Upper lobe of left lung (tissue), 6 donors: ENCODE measurements at regions not wholly inside any gene's neighbourhood (a gene's known extent, or its start where the extent isn't known, plus 50 kb on each side); places are given as distances from the start of the nearest gene placed in this dataset.
"Not testable (repeated sequence)": the region's sequence is repeated elsewhere in the genome, so short reads cannot be mapped to it uniquely, and the experiment has no call there.

Source experiments
- ATAC-seq, 2 donors: fragments of 200-7000 bp; cut with Tn5 transposase; one replicate each; pipeline ENCODE4 v1.9.1; 2022; ENCODE audit warnings: mild to moderate bottlenecking in 2 of 2, moderate library complexity in 2 of 2; ENCODE audit not compliant: low FRiP score in 2 of 2
- DNase-seq, 2 donors: peaks; one replicate each; pipeline ENCODE4 v3.0.0-alpha.2; 2019 to 2020
- H3K27ac ChIP-seq, 4 donors: fragments of 200-600 bp; sonication (generic); one replicate each; pipeline ENCODE4 v1.5.1; 2016 to 2019
- H3K27me3 ChIP-seq, 4 donors: fragments of 200-600 bp; sonication (generic); one replicate each; pipeline ENCODE4 v1.5.1; 2017 to 2019
- H3K36me3 ChIP-seq, 4 donors: fragments of 200-600 bp; sonication (generic); one replicate each; pipeline ENCODE4 v1.5.1; 2016 to 2019
- H3K4me1 ChIP-seq, 4 donors: fragments of 200-600 bp; sonication (generic); one replicate each; pipeline ENCODE4 v1.5.1; 2018 to 2019
- H3K4me3 ChIP-seq, 4 donors: fragments of 200-600 bp; sonication (generic); one replicate each; pipeline ENCODE4 v1.5.1; 2017 to 2019; ENCODE audit warnings: mild to moderate bottlenecking in 2 of 4, moderate library complexity in 1 of 4
- H3K9me3 ChIP-seq, 4 donors: fragments of 200-600 bp; sonication (generic); one replicate each; pipeline ENCODE4 v1.5.1; 2018 to 2019
- EP300 ChIP-seq, 4 donors: sonication (generic); formaldehyde crosslinking; IDR thresholded peaks; one replicate each; pipeline ENCODE4 v1.5.1; 2017; ENCODE audit warnings: antibody characterized with exemption in 4 of 4, control low read depth in 2 of 4
- POLR2A ChIP-seq, 4 donors: fragments of 450-650 bp; IDR thresholded peaks; one replicate each; pipeline ENCODE4 v1.5.1; 2016 to 2017; ENCODE audit warnings: antibody characterized with exemption in 4 of 4, mild to moderate bottlenecking in 2 of 4
- POLR2AphosphoS5 ChIP-seq, 2 donors: sonication (generic); formaldehyde crosslinking; IDR thresholded peaks; one replicate each; pipeline ENCODE4 v1.5.1; 2017; ENCODE audit warnings: antibody characterized with exemption in 2 of 2
- WGBS, 2 donors: methylation state at CpG; one replicate each; pipeline ENCODE4 v1.1.5; 2017 to 2018; 5-methylcytosine and 5-hydroxymethylcytosine counted together
- TF ChIP-seq, protein P1 (sequence below), 6 experiments: fragments of 450-650 bp in 4 of 6; fragments of 200-600 bp in 2 of 6; sonication (generic) in 2 of 6; IDR thresholded peaks; one replicate each; pipeline ENCODE4 v1.5.1; 2016 to 2019; ENCODE audit warnings: antibody characterized with exemption in 6 of 6
- donor health status: DM: no; HTN: no; CAD: no; lungs with moderate emphysema.
- donor health status: DM: no; HTN: yes; CAD: no; lungs with severe emphysema.

DNA sequence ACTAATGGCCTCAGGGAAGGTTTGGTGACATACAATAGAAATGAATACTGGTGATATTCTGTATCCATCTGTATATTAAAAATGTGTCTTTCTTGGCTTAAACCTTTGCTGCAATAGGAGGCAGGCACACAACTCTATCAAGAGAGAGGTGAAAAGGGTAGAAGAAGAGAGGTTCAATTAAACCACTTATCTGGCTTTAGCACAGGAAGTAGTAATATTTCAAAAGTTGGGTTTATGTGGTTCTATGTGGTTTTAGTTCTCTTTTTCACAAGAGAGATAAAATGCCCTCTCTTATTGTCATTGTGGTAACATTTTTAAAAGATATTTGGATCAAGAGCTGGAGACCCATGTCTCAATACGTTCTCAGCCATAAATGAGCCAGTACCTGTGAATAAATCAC lies 146.2 kb upstream of the FNDC3A start:
- H3K36me3 ChIP-seq = no peaks in the 10 kb centered on the region
- peaks cover 0 to 14% (median 8%) of the 10 kb centered on the region in 4 donors for H3K9me3 ChIP-seq
- WGBS, 2 donors = 56 to 70% methylated on average over 1 of the region's 1 CpG
- TF ChIP-seq POLR2AphosphoS5 (IDR thresholded peaks at IDR 0.05) (no peak), POLR2A (IDR thresholded peaks at IDR 0.05) (no peak), EP300 (IDR thresholded peaks at IDR 0.05) (no peak)
- TF ChIP-seq, protein P1, sequence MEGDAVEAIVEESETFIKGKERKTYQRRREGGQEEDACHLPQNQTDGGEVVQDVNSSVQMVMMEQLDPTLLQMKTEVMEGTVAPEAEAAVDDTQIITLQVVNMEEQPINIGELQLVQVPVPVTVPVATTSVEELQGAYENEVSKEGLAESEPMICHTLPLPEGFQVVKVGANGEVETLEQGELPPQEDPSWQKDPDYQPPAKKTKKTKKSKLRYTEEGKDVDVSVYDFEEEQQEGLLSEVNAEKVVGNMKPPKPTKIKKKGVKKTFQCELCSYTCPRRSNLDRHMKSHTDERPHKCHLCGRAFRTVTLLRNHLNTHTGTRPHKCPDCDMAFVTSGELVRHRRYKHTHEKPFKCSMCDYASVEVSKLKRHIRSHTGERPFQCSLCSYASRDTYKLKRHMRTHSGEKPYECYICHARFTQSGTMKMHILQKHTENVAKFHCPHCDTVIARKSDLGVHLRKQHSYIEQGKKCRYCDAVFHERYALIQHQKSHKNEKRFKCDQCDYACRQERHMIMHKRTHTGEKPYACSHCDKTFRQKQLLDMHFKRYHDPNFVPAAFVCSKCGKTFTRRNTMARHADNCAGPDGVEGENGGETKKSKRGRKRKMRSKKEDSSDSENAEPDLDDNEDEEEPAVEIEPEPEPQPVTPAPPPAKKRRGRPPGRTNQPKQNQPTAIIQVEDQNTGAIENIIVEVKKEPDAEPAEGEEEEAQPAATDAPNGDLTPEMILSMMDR (IDR thresholded peaks at IDR 0.05) = no peak
- no peaks in the 10 kb centered on the region for H3K27me3 ChIP-seq
- DNase-seq = no peak
- no peak overlapping the region for H3K4me3 ChIP-seq
- H3K27ac ChIP-seq = no peak overlapping the region
- no peak for ATAC-seq
- H3K4me1 ChIP-seq = no peaks in the 10 kb centered on the region

DNA sequence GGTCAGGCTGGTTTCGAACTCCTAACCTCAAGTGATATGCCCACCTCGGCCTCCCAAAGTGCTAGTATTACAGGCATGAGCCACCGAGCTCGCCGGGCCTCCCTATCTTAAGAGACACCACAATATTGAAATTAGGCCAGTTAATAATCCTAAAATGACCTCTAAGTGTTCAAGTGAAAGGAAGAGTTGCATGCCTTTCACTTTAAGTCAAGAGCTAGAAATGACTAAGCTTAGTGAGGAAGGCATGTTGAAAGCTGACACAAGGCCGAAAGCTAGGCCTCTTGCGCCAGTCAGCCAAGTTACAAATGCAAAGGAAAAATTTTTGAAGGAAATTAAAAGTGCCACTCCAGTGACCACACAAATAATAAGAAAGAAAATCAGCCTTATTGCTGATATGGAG lies 144.5 kb upstream of the FNDC3A start:
- ATAC-seq (no peak), DNase-seq (no peak)
- Histone ChIP-seq H3K27me3 (no peaks in the 10 kb centered on the region), H3K9me3 (peaks cover 0 to 14% (median 7%) of the 10 kb centered on the region in 4 donors), H3K4me3 (no peak overlapping the region), H3K27ac (no peak overlapping the region), H3K4me1 (no peaks in the 10 kb centered on the region), H3K36me3 (no peaks in the 10 kb centered on the region)
- WGBS, 2 donors = 78 to 80% methylated on average over 7 of the region's 7 CpGs
- TF ChIP-seq POLR2A (IDR thresholded peaks at IDR 0.05) = no peak
- TF ChIP-seq, protein P1 (IDR thresholded peaks at IDR 0.05) = no peak
- TF ChIP-seq EP300 (IDR thresholded peaks at IDR 0.05) = no peak
- no peak for TF ChIP-seq POLR2AphosphoS5 (IDR thresholded peaks at IDR 0.05)

DNA sequence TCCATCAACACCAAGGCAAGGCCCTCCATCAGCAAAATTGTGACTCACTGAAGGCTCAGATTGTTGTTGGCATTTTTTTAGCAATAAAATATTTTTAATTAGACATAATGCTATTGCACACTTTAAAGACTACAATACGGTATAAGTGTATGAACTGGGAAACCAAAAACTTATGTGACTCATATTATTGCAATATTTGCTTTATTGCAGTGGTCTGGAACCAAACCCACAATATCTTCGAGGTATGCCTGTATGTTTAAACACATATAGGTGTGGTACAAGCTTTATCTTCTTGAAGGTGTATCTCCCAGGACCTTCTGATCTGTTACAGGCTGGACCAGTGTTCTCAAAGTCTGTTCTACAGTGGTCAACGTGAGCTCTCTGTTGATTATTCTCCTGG lies 142.3 kb upstream of the FNDC3A start:
- 83 to 89% methylated on average over 3 of the region's 3 CpGs for WGBS, 2 donors
- Histone ChIP-seq H3K27ac (no peak overlapping the region), H3K27me3 (no peaks in the 10 kb centered on the region), H3K4me3 (no peak overlapping the region), H3K36me3 (no peaks in the 10 kb centered on the region), H3K4me1 (peaks cover 0 to 5% (median 0%) of the 10 kb centered on the region in 4 donors), H3K9me3 (peaks cover 0 to 4% (median 0%) of the 10 kb centered on the region in 4 donors)
- DNase-seq (no peak), ATAC-seq (no peak)
- no peak for TF ChIP-seq POLR2AphosphoS5 (IDR thresholded peaks at IDR 0.05)
- TF ChIP-seq, protein P1 (IDR thresholded peaks at IDR 0.05) = no peak
- no peak for TF ChIP-seq POLR2A (IDR thresholded peaks at IDR 0.05)
- no peak for TF ChIP-seq EP300 (IDR thresholded peaks at IDR 0.05)

DNA sequence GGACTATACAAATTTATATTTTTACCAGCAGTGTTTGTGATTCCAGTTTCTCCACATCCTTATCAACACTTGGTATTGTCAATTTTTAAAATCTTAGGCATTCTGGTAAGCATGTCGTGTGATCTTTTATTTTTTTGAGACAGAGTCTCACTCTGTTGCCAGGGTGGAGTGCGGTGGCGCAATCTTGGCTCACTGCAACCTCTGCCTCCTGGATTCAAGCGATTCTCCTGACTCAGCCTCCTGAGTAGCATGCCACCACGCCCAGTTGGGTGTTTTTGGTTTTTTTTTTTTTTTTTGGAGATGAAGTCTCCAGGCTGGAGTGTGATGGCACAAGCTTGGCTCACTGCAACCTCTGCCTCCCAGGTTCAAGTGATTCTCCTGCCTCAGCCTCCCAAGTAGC lies 140.4 kb upstream of the FNDC3A start:
- 92 to 93% methylated on average over 5 of the region's 5 CpGs for WGBS, 2 donors
- ATAC-seq, H3K4me1 ChIP-seq, H3K4me3 ChIP-seq, DNase-seq, H3K9me3 ChIP-seq, H3K27ac ChIP-seq, H3K36me3 ChIP-seq, H3K27me3 ChIP-seq: not testable (repeated sequence)

DNA sequence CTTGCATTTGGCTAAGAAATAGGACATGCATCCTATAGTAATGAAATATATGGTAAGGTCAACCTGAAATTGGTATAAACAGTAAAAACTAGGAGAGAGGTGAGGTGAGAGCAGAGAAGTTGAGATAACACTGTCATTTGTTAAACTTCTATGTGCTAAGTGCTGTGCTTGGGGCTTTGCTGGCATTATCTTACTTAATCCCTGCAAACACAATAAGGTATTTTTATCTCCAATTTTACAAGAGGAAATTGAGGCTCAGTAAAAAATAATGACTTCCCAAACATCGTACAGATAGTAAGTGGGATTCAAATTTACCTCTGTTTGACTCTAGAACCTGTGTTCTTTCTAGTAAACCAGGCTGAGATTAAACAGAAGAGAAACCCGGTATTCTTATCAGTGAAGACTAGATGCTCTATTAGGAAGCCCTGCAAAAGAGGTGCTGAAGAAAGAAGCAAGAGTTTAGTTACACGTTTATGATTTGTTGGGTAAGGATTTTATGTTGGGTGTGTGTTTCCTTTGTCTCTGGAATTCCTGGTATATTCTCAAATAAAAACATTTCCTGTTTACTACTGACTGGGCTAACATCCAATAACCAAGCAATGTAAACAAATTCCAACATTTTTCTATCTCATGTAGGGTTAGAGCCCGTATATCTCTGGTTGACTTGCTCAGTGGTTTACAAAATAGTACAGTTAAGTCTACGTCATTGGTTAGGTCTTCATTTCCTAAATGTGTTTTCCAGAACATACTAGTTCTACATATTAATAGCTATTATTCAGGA lies 137.3 kb upstream of the FNDC3A start:
- Histone ChIP-seq H3K4me3 (no peak overlapping the region), H3K27me3 (no peaks in the 10 kb centered on the region), H3K36me3 (no peaks in the 10 kb centered on the region), H3K9me3 (peaks cover 0 to 4% (median 0%) of the 10 kb centered on the region in 4 donors), H3K27ac (no peak overlapping the region), H3K4me1 (peaks cover 0 to 8% (median 0%) of the 10 kb centered on the region in 4 donors)
- TF ChIP-seq POLR2A (IDR thresholded peaks at IDR 0.05) (no peak), POLR2AphosphoS5 (IDR thresholded peaks at IDR 0.05) (no peak), EP300 (IDR thresholded peaks at IDR 0.05) (no peak)
- TF ChIP-seq, protein P1 (IDR thresholded peaks at IDR 0.05) = no peak
- ATAC-seq (no peak), DNase-seq (no peak)
- WGBS, 2 donors = 37 to 42% methylated on average over 5 of the region's 5 CpGs
